ENCODE measurements at regions not wholly inside any gene's neighbourhood (a gene's known extent, or its start where the extent isn't known, plus 50 kb on each side); places are given as distances from the start of the nearest gene placed in this dataset.
"Not testable (repeated sequence)": the region's sequence is repeated elsewhere in the genome, so short reads cannot be mapped to it uniquely, and the experiment has no call there.

GRCh38 chr7:98705626-98706025 lies 88.5 kb downstream of the NPTX2 start:
- H3K36me3 Mint-ChIP-seq (ENCODE audit: low read depth) = no peaks in the 10 kb centered on the region

GRCh38 chr7:98707076-98707475 lies 90.0 kb downstream of the NPTX2 start:
- Mint-ChIP-seq H3K9me3 (no peaks in the 10 kb centered on the region), H3K4me1 (no peaks in the 10 kb centered on the region), H3K36me3 (ENCODE audit: low read depth) (no peaks in the 10 kb centered on the region), H3K27me3 (peaks cover 4% of the 10 kb centered on the region), H3K4me3 (no peak overlapping the region), H3K27ac (no peak overlapping the region)
- ATAC-seq (replicated peaks) = no peak

More at GRCh38 chr7:98705626-98706025, 88.5 kb downstream of the NPTX2 start:
- Mint-ChIP-seq H3K9me3 (no peaks in the 10 kb centered on the region), H3K4me1 (no peaks in the 10 kb centered on the region), H3K4me3 (no peak overlapping the region), H3K27me3 (peaks cover 4% of the 10 kb centered on the region), H3K27ac (no peak overlapping the region)
- ATAC-seq (replicated peaks) = no peak

- H3K4me1 Mint-ChIP-seq = no peaks in the 10 kb centered on the region
- peaks cover 4% of the 10 kb centered on the region for H3K27me3 Mint-ChIP-seq
- no peak overlapping the region for H3K4me3 Mint-ChIP-seq
- H3K36me3 Mint-ChIP-seq (ENCODE audit: low read depth) = no peaks in the 10 kb centered on the region
- no peaks in the 10 kb centered on the region for H3K9me3 Mint-ChIP-seq
- no peak for ATAC-seq (replicated peaks)
- no peak overlapping the region for H3K27ac Mint-ChIP-seq
These were observed 94.9 kb downstream of the NPTX2 start for GRCh38 chr7:98711945-98712344.

GRCh38 chr7:98713165-98713810 lies 96.2 kb downstream of the NPTX2 start:
- H3K4me1 Mint-ChIP-seq = no peaks in the 10 kb centered on the region
- H3K9me3 Mint-ChIP-seq = no peaks in the 10 kb centered on the region
- H3K36me3 Mint-ChIP-seq (ENCODE audit: low read depth) = no peaks in the 10 kb centered on the region
- no peak for ATAC-seq (replicated peaks)
- H3K27me3 Mint-ChIP-seq = no peaks in the 10 kb centered on the region
- no peak overlapping the region for H3K27ac Mint-ChIP-seq
- no peak overlapping the region for H3K4me3 Mint-ChIP-seq

- no peaks in the 10 kb centered on the region for H3K9me3 Mint-ChIP-seq
- no peaks in the 10 kb centered on the region for H3K4me1 Mint-ChIP-seq
- no peak overlapping the region for H3K27ac Mint-ChIP-seq
- no peak overlapping the region for H3K4me3 Mint-ChIP-seq
- peaks cover 15% of the 10 kb centered on the region for H3K27me3 Mint-ChIP-seq
- ATAC-seq (replicated peaks) = no peak
- no peaks in the 10 kb centered on the region for H3K36me3 Mint-ChIP-seq (ENCODE audit: low read depth)
These were observed 102.3 kb downstream of the NPTX2 start for GRCh38 chr7:98719396-98719795.

- no peaks in the 10 kb centered on the region for H3K4me1 Mint-ChIP-seq
- peaks cover 18% of the 10 kb centered on the region for H3K27me3 Mint-ChIP-seq
- H3K9me3 Mint-ChIP-seq = no peaks in the 10 kb centered on the region
- H3K36me3 Mint-ChIP-seq (ENCODE audit: low read depth) = no peaks in the 10 kb centered on the region
- no peak overlapping the region for H3K27ac Mint-ChIP-seq
- ATAC-seq (replicated peaks) = no peak
- no peak overlapping the region for H3K4me3 Mint-ChIP-seq
These were observed 105.3 kb downstream of the NPTX2 start for GRCh38 chr7:98722402-98722801.

- Mint-ChIP-seq H3K27ac (no peak overlapping the region), H3K4me3 (no peak overlapping the region), H3K27me3 (peaks cover 19% of the 10 kb centered on the region), H3K36me3 (ENCODE audit: low read depth) (no peaks in the 10 kb centered on the region), H3K4me1 (no peaks in the 10 kb centered on the region), H3K9me3 (no peaks in the 10 kb centered on the region)
- ATAC-seq (replicated peaks) = no peak
These were observed 107.5 kb downstream of the NPTX2 start for GRCh38 chr7:98724591-98724990.

- no peaks in the 10 kb centered on the region for H3K4me1 Mint-ChIP-seq
- no peaks in the 10 kb centered on the region for H3K9me3 Mint-ChIP-seq
- H3K36me3 Mint-ChIP-seq (ENCODE audit: low read depth) = no peaks in the 10 kb centered on the region
- no peak overlapping the region for H3K27ac Mint-ChIP-seq
- H3K4me3 Mint-ChIP-seq = no peak overlapping the region
- no peak for ATAC-seq (replicated peaks)
- peaks cover 20% of the 10 kb centered on the region for H3K27me3 Mint-ChIP-seq
These were observed 110.1 kb downstream of the NPTX2 start for GRCh38 chr7:98727146-98727709.

GRCh38 chr7:98728555-98728954 lies 111.5 kb downstream of the NPTX2 start:
- Mint-ChIP-seq H3K4me3 (no peak overlapping the region), H3K27ac (no peak overlapping the region), H3K4me1 (no peaks in the 10 kb centered on the region), H3K36me3 (ENCODE audit: low read depth) (no peaks in the 10 kb centered on the region), H3K9me3 (peaks cover 5% of the 10 kb centered on the region), H3K27me3 (peaks cover 16% of the 10 kb centered on the region)
- ATAC-seq (replicated peaks) = no peak

GRCh38 chr7:98729121-98729520 lies 112.0 kb downstream of the NPTX2 start:
- Mint-ChIP-seq H3K9me3 (peaks cover 5% of the 10 kb centered on the region), H3K4me1 (no peaks in the 10 kb centered on the region), H3K36me3 (ENCODE audit: low read depth) (no peaks in the 10 kb centered on the region), H3K4me3 (no peak overlapping the region), H3K27ac (no peak overlapping the region), H3K27me3 (peaks cover 16% of the 10 kb centered on the region)
- no peak for ATAC-seq (replicated peaks)

GRCh38 chr7:98730326-98730725 lies 113.2 kb downstream of the NPTX2 start:
- Mint-ChIP-seq H3K27ac (no peak overlapping the region), H3K36me3 (ENCODE audit: low read depth) (no peaks in the 10 kb centered on the region), H3K4me3 (no peak overlapping the region), H3K9me3 (peaks cover 5% of the 10 kb centered on the region), H3K4me1 (no peaks in the 10 kb centered on the region), H3K27me3 (peaks cover 14% of the 10 kb centered on the region)
- no peak for ATAC-seq (replicated peaks)

GRCh38 chr7:98731651-98732050 lies 114.6 kb downstream of the NPTX2 start:
- Mint-ChIP-seq H3K4me1 (no peaks in the 10 kb centered on the region), H3K4me3 (no peak overlapping the region)

GRCh38 chr7:98733036-98733435 lies 116.0 kb downstream of the NPTX2 start:
- no peak overlapping the region for H3K27ac Mint-ChIP-seq
- H3K9me3 Mint-ChIP-seq = peaks cover 5% of the 10 kb centered on the region
- H3K27me3 Mint-ChIP-seq = peaks cover 12% of the 10 kb centered on the region
- no peak overlapping the region for H3K4me3 Mint-ChIP-seq
- peak; percentile 64 for ATAC-seq (replicated peaks)
- H3K36me3 Mint-ChIP-seq (ENCODE audit: low read depth) = no peaks in the 10 kb centered on the region
- H3K4me1 Mint-ChIP-seq = no peaks in the 10 kb centered on the region

More at GRCh38 chr7:98731651-98732050, 114.6 kb downstream of the NPTX2 start:
- Mint-ChIP-seq H3K36me3 (ENCODE audit: low read depth) (no peaks in the 10 kb centered on the region), H3K9me3 (peaks cover 5% of the 10 kb centered on the region), H3K27ac (no peak overlapping the region), H3K27me3 (peaks cover 12% of the 10 kb centered on the region)
- ATAC-seq (replicated peaks) = no peak

- ATAC-seq (replicated peaks) = no peak
- Mint-ChIP-seq H3K27me3 (peaks cover 4% of the 10 kb centered on the region), H3K9me3 (peaks cover 5% of the 10 kb centered on the region), H3K4me3 (no peak overlapping the region), H3K36me3 (ENCODE audit: low read depth) (no peaks in the 10 kb centered on the region), H3K27ac (no peak overlapping the region), H3K4me1 (no peaks in the 10 kb centered on the region)
These were observed 118.7 kb downstream of the NPTX2 start for GRCh38 chr7:98735801-98736200.

- H3K27ac Mint-ChIP-seq; H3K9me3 Mint-ChIP-seq; ATAC-seq (replicated peaks); H3K4me3 Mint-ChIP-seq; H3K27me3 Mint-ChIP-seq; H3K4me1 Mint-ChIP-seq; H3K36me3 Mint-ChIP-seq (ENCODE audit: low read depth): not testable (repeated sequence)
These were observed 119.4 kb downstream of the NPTX2 start for GRCh38 chr7:98736461-98736860.
